ENCODE measurements at regions not wholly inside any gene's neighbourhood (a gene's known extent, or its start where the extent isn't known, plus 50 kb on each side); places are given as distances from the start of the nearest gene placed in this dataset.

DNA sequence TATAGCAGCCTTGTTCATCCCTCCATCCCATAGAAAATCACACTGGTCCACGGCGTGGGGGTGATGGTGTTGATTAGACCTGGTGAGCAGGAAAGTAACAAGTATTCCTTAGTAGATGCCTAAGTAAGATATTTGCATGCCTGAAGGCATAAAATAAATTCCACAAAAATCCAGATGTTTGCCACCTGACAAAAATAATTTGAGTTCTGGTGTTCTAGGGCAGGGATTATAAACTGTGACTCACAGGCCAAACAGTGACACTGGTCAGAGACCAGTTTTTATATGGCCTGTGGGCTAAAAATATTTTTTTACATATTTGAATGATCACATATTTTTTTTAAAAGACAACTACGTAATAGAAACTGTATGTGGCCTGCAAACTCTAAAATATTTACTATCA is 310.7 kb downstream of the RFC3 start:
- no peak overlapping the region for H2BK20ac ChIP-seq (ENCODE audit: low read depth, low read length, poor library complexity, severe bottlenecking)
- Mint-ChIP-seq H3K36me3 (ENCODE audit: insufficient read depth in 1 of 3, low read depth in 3 of 3) (0 out of 7 replicates have a peak, but pooled peaks cover 0 to 2% (median 0%) of the 10 kb centered on the region in 3 experiments), H3K27me3 (ENCODE audit: low read depth) (no peaks in the 10 kb centered on the region), H3K27ac (peak overlapping the region in 1 of 3 experiments; percentile 80; a peak in 3 of 7 replicates), H3K9me3 (no peaks in the 10 kb centered on the region), H3K4me3 (peak overlapping the region in 1 of 2 experiments; percentile 14; a peak in 1 of 5 replicates), H3K4me1 (peaks cover 28 to 30% of the 10 kb centered on the region in 2 experiments)
- peaks cover 8% of the 10 kb centered on the region; the same call in 1 of the 2 replicates for H3K4me1 ChIP-seq (ENCODE audit: insufficient read depth, low read length)
- no peak overlapping the region for H2BK5ac ChIP-seq (ENCODE audit: insufficient read length, low read length)
- no peak overlapping the region for H2AK5ac ChIP-seq (ENCODE audit: insufficient read length, low read length)
- no peaks in the 10 kb centered on the region for H3K9me3 ChIP-seq (ENCODE audit: control insufficient read depth, low read depth, low read length)
- no peak overlapping the region for H4K5ac ChIP-seq (ENCODE audit: insufficient read length, low read depth, low read length)
- H3K9ac ChIP-seq (ENCODE audit: extremely low read depth, insufficient read length, low read length) = no peak overlapping the region
- no peak overlapping the region for H3K27ac ChIP-seq (ENCODE audit: insufficient read length, low read depth, low read length)
- no peaks in the 10 kb centered on the region for H3K23me2 ChIP-seq (ENCODE audit: insufficient read length, low read depth, low read length, poor library complexity, severe bottlenecking)
- no peak overlapping the region for H4K91ac ChIP-seq (ENCODE audit: insufficient read length, low read depth, low read length)
- H3K14ac ChIP-seq (ENCODE audit: insufficient read depth, low read length) = no peak overlapping the region
- no peak overlapping the region for H3K4ac ChIP-seq (ENCODE audit: low read depth, low read length)
- DNase-seq = no peak
- H3K27me3 ChIP-seq (ENCODE audit: insufficient read depth, low read length) = no peaks in the 10 kb centered on the region
- H2BK15ac ChIP-seq (ENCODE audit: low read depth, low read length) = no peak overlapping the region
- no peak overlapping the region for H3K56ac ChIP-seq (ENCODE audit: insufficient read length, low read depth, low read length)
- H3K4me2 ChIP-seq (ENCODE audit: insufficient read depth, insufficient read length, low read length) = no peak overlapping the region
- H4K20me1 ChIP-seq (ENCODE audit: control insufficient read depth, insufficient read depth, insufficient read length) = no peaks in the 10 kb centered on the region
- H3K79me1 ChIP-seq (ENCODE audit: insufficient read depth, low read depth, low read length, poor library complexity, severe bottlenecking) = no peaks in the 10 kb centered on the region
- TF ChIP-seq CTCF (conservative IDR thresholded peaks at IDR 0.05) = no peak
- no peak overlapping the region for H3K23ac ChIP-seq (ENCODE audit: insufficient read length, low read depth, low read length)
- H3K18ac ChIP-seq (ENCODE audit: insufficient read length, low read depth, low read length) = no peak overlapping the region
- H3K79me2 ChIP-seq (ENCODE audit: insufficient read depth, low read length) = no peaks in the 10 kb centered on the region
- no peak overlapping the region for H2AFZ ChIP-seq (ENCODE audit: low read length)
- WGBS (ENCODE audit: extremely low coverage, insufficient read length, low lambda C conversion rate) = no CpG with 5 or more reads among the region's 3 CpGs
- H2BK120ac ChIP-seq (ENCODE audit: low read depth, low read length, poor library complexity, severe bottlenecking) = no peak overlapping the region
- H4K8ac ChIP-seq (replicated peaks; ENCODE audit: insufficient read length, low read depth, low read length) = no peak overlapping the region
- no peak overlapping the region for H2BK12ac ChIP-seq (ENCODE audit: insufficient read length, low read depth, low read length)
- H3T11ph ChIP-seq (ENCODE audit: low read length) = no peak overlapping the region

Data from H9 (cell line).